Activated naive CD4-positive, alpha-beta T cell treated with Interleukin-2 at 50 U/mL for 16 hours (primary cell): ENCODE measurements at regions not wholly inside any gene's neighbourhood (a gene's known extent, or its start where the extent isn't known, plus 50 kb on each side); places are given as distances from the start of the nearest gene placed in this dataset.
"Not testable (repeated sequence)": the region's sequence is repeated elsewhere in the genome, so short reads cannot be mapped to it uniquely, and the experiment has no call there.

ENCODE experiments used
- DNase-seq: peaks from one replicate; pipeline ENCODE4 v3.0.0-alpha.2; 2020

- DNase-seq = no peak
Observed at GRCh38 chr3:159748425-159748824, 240.2 kb upstream of the IL12A start.

- DNase-seq = no peak
Observed at GRCh38 chr3:159749406-159749805, 239.2 kb upstream of the IL12A start.

- no peak for DNase-seq
Observed at GRCh38 chr3:159751146-159751545, 237.5 kb upstream of the IL12A start.

- DNase-seq = no peak
Observed at GRCh38 chr3:159751752-159752151, 236.9 kb upstream of the IL12A start.

- DNase-seq = not testable (repeated sequence)
Observed at GRCh38 chr3:159756279-159757207, 232.1 kb upstream of the IL12A start.

GRCh38 chr3:159757341-159758060 is 231.1 kb upstream of the IL12A start:
- no peak for DNase-seq

GRCh38 chr3:159760046-159760445 is 228.6 kb upstream of the IL12A start:
- no peak for DNase-seq

GRCh38 chr3:159761369-159761768 is 227.3 kb upstream of the IL12A start:
- no peak for DNase-seq

GRCh38 chr3:159761848-159762635 is 226.6 kb upstream of the IL12A start:
- DNase-seq = no peak

GRCh38 chr3:159763011-159763601 is 225.5 kb upstream of the IL12A start:
- no peak for DNase-seq

- DNase-seq = no peak
Observed at GRCh38 chr3:159763602-159764489, 224.8 kb upstream of the IL12A start.

GRCh38 chr3:159764490-159765029 is 224.1 kb upstream of the IL12A start:
- DNase-seq = no peak

- no peak for DNase-seq
Observed at GRCh38 chr3:159765030-159765859, 223.4 kb upstream of the IL12A start.

GRCh38 chr3:159765860-159766294 is 222.8 kb upstream of the IL12A start:
- DNase-seq = no peak

- DNase-seq = no peak
Observed at GRCh38 chr3:159766563-159767185, 222.0 kb upstream of the IL12A start.

GRCh38 chr3:159770998-159771397 is 217.6 kb upstream of the IL12A start:
- no peak for DNase-seq

GRCh38 chr3:159771865-159772611 is 216.6 kb upstream of the IL12A start:
- no peak for DNase-seq

GRCh38 chr3:159773706-159774105 is 214.9 kb upstream of the IL12A start:
- no peak for DNase-seq

GRCh38 chr3:159775372-159775961 is 213.2 kb upstream of the IL12A start:
- no peak for DNase-seq
